GM23338 (cell line): ENCODE measurements at regions not wholly inside any gene's neighbourhood (a gene's known extent, or its start where the extent isn't known, plus 50 kb on each side); places are given as distances from the start of the nearest gene placed in this dataset.

Source experiments
- CREB1 ChIP-seq: fragments of 250-450 bp; sonication (Bioruptor Pico); IDR thresholded peaks from 2 replicates; pipeline ENCODE4 v1.5.0; 2020; ENCODE audit warnings: low read depth, mild to moderate bottlenecking, moderate library complexity
- CTCF ChIP-seq, 2 experiments: fragments of 200-600 bp in 1 of 2; sonication (generic) in 1 of 2; conservative IDR thresholded peaks; 2 replicates each; pipeline versions ENCODE4 v1.5.1 to v1.6.1; 2016 to 2017; ENCODE audit warnings: antibody characterized with exemption in 2 of 2, low read depth in 2 of 2, mild to moderate bottlenecking in 2 of 2, moderate library complexity in 1 of 2
- ETS1 ChIP-seq: IDR thresholded peaks from 2 replicates; pipeline ENCODE4 v1.6.1; 2016; ENCODE audit warnings: antibody characterized with exemption
- EZH2 ChIP-seq: fragments of 200-600 bp; sonication (generic); IDR thresholded peaks from one replicate; pipeline ENCODE4 v1.8.0; 2017; ENCODE audit warnings: antibody characterized with exemption, mild to moderate bottlenecking, low read depth; ENCODE audit not compliant: unreplicated experiment
- EZH2phosphoT487 ChIP-seq: fragments of 200-600 bp; sonication (generic); IDR thresholded peaks from one replicate; pipeline ENCODE4 v1.8.1; 2018; ENCODE audit warnings: antibody characterized with exemption; ENCODE audit not compliant: unreplicated experiment
- POLR2AphosphoS5 ChIP-seq: IDR thresholded peaks from 2 replicates; pipeline ENCODE4 v1.6.1; 2016; ENCODE audit warnings: antibody characterized with exemption, low read depth
- REST ChIP-seq: IDR thresholded peaks from one replicate; pipeline ENCODE4 v1.6.1; 2018; ENCODE audit warnings: antibody characterized with exemption; ENCODE audit not compliant: unreplicated experiment
- ZNF114 ChIP-seq: fragments of 250-450 bp; sonication (Bioruptor Pico); IDR thresholded peaks from 2 replicates; pipeline ENCODE4 v1.5.0; 2020; ENCODE audit warnings: mild to moderate bottlenecking, moderate library complexity
- ZNF462 ChIP-seq: fragments of 250-450 bp; sonication (Bioruptor Pico); IDR thresholded peaks from 2 replicates; pipeline ENCODE4 v1.5.0; 2020; ENCODE audit warnings: mild to moderate bottlenecking, moderate library complexity

GRCh38 chr11:33646629-33647028 lies 54.0 kb downstream of the C11orf91 start:
- no peak for TF ChIP-seq CTCF (conservative IDR thresholded peaks at IDR 0.05; ENCODE audit: low read depth in 2 of 2)
- TF ChIP-seq REST: no peak
- TF ChIP-seq EZH2phosphoT487: no peak
- TF ChIP-seq CREB1: no peak
- no peak for TF ChIP-seq ZNF462 (CRISPR knock-in tag)
- TF ChIP-seq POLR2AphosphoS5: no peak
- no peak for TF ChIP-seq ZNF114
- TF ChIP-seq EZH2: no peak
- no peak for TF ChIP-seq ETS1
